GM21360 (cell line): ENCODE measurements at regions not wholly inside any gene's neighbourhood (a gene's known extent, or its start where the extent isn't known, plus 50 kb on each side); places are given as distances from the start of the nearest gene placed in this dataset.

ENCODE experiments used
- ATAC-seq: cut with Tn5 transposase; IDR thresholded peaks from one replicate; pipeline ENCODE4 v1.9.1; 2021; ENCODE audit warnings: mild to moderate bottlenecking, moderate library complexity; ENCODE audit not compliant: unreplicated experiment

DNA sequence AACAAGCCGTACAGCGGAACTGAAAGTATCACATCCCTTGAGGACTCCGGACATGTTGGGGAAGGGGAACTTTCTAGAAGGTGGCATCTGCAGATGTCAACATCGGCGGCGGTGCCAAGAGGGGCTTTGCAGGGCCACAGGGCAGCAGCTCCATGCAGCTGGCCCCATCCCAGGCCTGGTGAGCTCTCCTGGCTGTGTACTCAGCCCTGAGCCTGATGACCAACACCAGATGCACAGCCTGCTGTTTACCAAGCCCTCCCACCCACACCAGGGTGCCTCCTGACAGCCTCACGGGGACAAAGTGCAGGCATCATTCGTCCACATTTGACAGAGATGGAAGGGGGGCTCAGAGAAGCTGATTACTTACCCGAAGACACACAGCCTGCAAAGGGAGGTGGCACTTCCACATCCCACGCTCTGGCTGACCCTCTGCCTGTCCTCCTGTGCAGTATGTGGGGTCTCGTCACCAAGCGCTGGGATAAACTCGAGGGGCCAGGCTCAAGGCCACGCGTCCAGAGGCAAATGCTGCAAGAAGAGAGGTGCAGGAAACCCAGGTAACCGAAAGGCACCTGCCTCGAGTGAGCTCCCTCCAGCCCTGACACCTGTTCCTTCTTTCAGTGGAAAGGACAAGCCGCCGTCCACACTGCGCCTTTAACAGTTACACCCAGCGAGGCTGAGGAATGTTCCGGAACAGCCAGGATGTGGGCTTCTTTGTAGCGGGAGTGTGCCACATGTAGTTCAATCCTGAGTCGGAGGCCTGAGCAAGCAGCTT is 69.0 kb upstream of the ASAP2 start:
- no peak for ATAC-seq

DNA sequence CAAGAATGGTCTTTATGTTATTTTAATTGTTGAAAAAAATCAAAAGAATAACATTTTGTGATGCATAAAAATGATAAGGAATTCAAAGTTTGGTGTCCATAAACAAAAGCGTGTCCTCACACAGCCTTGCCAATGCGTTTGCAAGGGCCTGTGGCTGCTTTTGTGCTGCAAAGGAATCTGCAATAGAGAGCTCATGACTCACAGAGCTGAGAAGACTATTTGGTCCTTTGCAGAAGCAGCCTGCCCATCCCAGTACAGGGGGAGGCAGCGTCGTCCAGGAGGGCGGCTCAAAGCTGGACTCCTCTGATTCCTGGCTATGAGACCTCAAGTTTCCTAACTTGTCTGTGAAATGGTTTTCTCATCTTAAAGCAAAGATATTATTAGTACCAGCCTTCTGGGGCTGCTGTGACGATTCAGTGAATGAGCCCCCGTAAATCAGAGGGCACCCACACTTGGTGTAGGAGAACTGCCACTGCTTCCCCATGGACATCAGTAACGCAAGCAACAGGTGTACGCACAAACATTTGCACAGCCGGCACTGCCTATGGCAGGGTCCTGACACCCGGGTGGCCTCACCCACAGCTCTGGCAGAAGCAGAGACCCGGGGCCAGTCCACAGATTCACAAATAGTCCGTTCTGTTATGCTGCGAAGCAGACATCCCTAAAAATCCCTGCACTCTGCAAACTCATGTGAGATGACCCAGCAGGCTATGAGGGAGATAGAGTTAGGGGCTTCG is 70.6 kb upstream of the ASAP2 start:
- ATAC-seq, result no peak

DNA sequence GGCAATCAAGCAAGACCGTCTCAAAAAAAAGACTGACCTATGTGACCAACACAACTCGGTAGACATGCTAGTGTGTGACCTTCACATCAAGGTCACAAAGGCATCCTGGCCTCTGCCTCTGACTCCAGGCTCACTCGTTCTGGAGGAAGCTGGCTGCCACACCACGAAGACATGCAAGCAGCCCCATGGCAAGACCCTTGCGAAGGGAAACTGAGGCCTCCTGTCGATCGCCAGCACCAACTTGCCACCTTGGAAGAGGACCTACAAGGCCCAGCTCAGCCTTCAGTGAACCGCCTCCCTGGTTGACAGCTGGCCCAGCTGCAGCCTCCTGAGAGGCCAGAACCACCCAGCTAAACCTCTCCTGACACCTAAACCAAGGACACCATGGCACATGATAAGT is 79.3 kb upstream of the ASAP2 start:
- no peak for ATAC-seq

DNA sequence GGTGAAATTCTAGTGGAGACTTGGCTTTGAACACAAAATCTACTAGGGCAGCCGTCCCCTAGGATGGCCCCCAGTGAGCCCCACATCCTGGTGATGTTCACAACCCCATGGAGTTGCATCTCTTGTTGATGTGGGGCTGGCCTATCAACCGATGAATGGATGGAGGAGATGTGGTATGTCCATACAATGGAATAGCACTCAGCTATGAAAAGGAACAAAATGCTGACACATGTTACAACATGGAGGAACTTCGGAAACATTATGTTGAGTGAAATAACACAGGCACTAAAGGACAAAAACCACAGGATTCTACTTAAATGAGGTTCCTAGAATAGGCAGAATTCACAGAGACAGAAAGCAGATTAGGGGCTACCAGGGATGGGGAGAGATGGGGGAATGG is 80.1 kb upstream of the ASAP2 start:
- ATAC-seq, result no peak

DNA sequence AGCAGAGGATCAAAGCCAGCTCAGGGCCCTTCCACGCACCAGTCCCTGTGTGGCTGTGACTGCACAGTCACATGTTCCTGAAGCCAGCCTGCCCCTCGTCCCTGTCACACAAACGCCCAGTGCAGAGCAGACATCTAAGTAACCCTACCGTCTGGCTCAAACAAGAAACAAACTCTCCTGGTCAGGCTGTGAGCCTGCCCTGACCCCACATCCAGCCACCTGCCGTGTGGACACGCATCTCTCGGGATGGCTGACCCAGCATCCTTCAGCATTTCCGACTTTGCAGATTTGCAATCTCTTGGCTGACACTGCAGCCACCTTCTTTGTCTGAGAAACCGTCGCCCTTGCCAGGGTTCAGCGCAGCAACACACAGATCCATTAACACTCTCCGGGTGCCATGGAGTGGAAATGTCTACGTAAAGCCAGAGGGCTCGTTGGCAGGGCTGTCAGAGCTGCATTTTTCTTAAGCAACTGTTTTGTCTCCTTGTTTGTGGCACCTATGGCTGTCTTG is 82.3 kb upstream of the ASAP2 start:
- no peak for ATAC-seq

- ATAC-seq, result no peak
Observed at GRCh38 chr2:9123069-9123468, 83.5 kb upstream of the ASAP2 start.

- ATAC-seq, result no peak
Observed at GRCh38 chr2:9122367-9122766, 84.2 kb upstream of the ASAP2 start.

- ATAC-seq, result no peak
Observed at GRCh38 chr2:9118383-9118960, 88.1 kb upstream of the ASAP2 start.

GRCh38 chr2:9115229-9115628 is 91.4 kb upstream of the ASAP2 start:
- ATAC-seq, result no peak

GRCh38 chr2:9114458-9114857 is 92.2 kb upstream of the ASAP2 start:
- ATAC-seq, result no peak

GRCh38 chr2:9113916-9114315 is 92.7 kb upstream of the ASAP2 start:
- no peak for ATAC-seq

DNA sequence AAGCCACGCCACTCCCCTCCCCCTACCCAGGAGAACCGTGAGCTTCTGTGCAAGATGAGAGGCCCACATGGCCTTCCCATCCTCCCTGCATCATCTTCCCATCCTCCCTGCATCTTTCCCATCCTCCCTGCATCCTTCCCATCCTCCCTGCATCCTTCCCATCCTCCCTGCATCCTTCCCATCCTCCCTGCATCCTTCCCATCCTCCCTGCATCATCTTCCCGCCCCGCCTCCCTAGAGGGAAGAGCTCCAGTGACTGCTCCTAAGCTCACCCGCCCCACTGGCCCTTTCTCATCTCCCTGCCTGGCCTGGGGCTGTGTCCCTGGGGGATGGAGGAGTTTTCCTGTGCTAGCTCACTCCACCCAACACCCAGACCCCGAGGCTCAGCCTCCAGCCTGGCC is 93.3 kb upstream of the ASAP2 start:
- no peak for ATAC-seq

DNA sequence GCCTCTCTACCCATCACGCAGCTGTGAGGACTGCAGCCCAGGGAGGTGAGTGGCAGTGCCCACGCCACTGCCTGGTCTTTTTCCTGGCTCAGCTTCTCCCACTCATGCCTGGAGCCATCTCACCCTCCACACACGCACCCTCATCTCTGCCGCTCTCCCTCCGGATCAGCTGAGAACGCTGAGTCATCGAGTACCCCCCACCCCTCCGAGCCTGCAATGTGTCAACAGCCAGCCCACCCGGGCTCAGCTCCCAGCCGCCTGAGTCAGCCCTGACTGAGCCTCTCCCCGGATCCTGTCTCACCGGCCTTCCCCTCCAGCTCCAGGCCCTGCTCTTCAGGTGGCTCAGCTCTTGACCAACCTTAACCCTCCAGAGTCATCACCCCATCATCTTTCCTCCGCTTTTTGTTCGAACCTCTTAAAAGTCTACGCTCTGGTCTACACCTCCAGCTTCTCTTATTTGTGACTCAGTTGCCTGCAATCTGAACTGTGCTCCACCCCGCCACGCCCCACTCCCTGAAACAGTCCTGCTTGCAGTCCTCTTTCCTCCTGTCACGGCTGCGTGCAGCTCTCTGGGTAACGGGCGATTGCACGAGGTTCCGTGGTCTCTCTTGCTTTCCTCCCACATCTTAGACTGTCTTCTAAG is 94.4 kb upstream of the ASAP2 start:
- no peak for ATAC-seq

DNA sequence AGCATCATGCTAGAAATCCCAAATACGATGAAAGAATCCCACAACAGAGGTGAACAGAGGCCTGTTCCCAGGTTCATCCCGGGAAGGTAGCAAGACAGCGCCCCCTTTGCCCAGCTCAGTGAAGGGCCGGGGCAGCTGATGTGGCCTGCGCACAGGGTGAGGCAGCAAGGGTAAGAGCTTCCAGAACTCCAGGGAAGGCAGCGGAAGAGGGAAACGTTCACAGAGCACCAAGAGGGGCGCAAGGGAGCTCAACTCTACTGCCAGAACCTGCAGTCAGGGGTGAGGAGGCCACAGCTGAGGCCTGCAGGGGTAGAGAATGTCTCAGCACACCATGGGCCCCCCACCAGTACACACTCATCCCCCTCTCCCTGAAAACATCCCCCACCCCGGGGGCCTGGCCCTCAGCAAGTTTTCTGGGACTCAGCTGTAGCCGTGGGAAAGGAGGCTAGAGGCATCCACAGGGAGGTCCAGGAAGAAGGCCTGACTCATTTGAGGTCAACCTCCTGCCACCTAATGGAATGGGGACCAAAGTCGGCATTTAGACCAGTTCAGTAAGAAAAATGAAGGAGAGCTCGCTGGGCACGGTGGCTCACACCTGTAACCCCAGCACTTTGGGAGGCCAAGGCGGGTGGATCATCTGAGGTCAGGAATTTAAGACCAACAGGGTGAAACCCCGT is 95.6 kb upstream of the ASAP2 start:
- no peak for ATAC-seq

GRCh38 chr2:9110346-9110884 is 96.2 kb upstream of the ASAP2 start:
- ATAC-seq, result no peak

GRCh38 chr2:9109871-9110270 is 96.7 kb upstream of the ASAP2 start:
- no peak for ATAC-seq

GRCh38 chr2:9108210-9108967 is 98.2 kb upstream of the ASAP2 start:
- no peak for ATAC-seq

- ATAC-seq, result no peak
Observed at GRCh38 chr2:9107168-9108025, 99.2 kb upstream of the ASAP2 start.
